Endometrial microvascular endothelial cells (primary cell): ENCODE measurements at regions not wholly inside any gene's neighbourhood (a gene's known extent, or its start where the extent isn't known, plus 50 kb on each side); places are given as distances from the start of the nearest gene placed in this dataset.
"Not testable (repeated sequence)": the region's sequence is repeated elsewhere in the genome, so short reads cannot be mapped to it uniquely, and the experiment has no call there.

ENCODE experiments used
- in situ Hi-C: cut with HindIII; loops from 2 replicates; pipeline ENCODE4 v1.10.0; 2017; ENCODE audit warnings: low sequenced_read_pairs, low pct_unique_long_range_greater_than_20kb; ENCODE audit errors: inconsistent ontology term

DNA sequence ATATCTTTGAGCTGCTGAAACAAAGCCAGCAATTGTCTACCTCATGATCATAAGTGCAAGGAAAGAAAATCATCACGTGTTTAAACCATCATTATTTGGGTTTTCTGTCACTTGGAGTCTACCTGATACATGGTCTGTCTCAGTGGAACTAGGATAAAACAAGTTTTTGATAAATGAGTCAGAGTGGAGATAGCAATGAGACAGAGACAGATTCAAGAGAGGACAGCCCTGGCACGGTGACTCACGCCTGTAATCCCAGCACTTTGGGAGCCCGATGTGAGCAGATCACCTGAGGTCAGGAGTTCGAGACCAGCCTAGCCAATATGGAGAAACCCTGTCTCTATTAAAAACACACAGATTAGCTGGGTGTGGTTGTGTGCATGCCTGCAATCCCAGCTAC lies 93.8 kb downstream of the PMAIP1 start:
- in situ Hi-C loops = loop anchor here (25.0 kb wide), 1 partner anchor 569 kb away; no protein-coding TSS in a partner anchor

- in situ Hi-C loops = loop anchor here (25.0 kb wide), 1 partner anchor 572 kb away; no protein-coding TSS in a partner anchor
Observed at GRCh38 chr18:59990121-59990823, 90.5 kb downstream of the PMAIP1 start.

GRCh38 chr18:59988098-59988706 lies 88.4 kb downstream of the PMAIP1 start:
- in situ Hi-C loops = loop anchor here (25.0 kb wide), 1 partner anchor 574 kb away; no protein-coding TSS in a partner anchor

DNA sequence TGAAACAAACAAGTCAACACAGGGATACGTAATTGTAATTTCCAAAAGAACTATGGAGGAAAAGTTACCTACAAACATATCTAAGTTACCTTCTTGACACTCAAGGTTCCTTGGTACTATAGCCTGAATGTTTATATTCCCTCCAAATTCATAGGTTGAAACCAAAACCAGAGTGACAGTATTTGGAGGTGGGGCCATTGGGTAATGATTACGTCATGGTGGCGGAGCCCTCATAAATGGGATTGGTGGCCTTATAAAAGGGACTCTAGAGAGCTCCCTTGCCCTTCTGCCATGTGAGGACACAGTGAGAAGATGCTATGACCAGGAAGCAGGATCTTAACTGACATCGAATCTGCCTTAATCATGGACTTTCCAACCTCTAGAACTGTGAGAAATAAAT lies 87.3 kb downstream of the PMAIP1 start:
- in situ Hi-C loops = loop anchor here (25.0 kb wide), 1 partner anchor 575 kb away; no protein-coding TSS in a partner anchor

DNA sequence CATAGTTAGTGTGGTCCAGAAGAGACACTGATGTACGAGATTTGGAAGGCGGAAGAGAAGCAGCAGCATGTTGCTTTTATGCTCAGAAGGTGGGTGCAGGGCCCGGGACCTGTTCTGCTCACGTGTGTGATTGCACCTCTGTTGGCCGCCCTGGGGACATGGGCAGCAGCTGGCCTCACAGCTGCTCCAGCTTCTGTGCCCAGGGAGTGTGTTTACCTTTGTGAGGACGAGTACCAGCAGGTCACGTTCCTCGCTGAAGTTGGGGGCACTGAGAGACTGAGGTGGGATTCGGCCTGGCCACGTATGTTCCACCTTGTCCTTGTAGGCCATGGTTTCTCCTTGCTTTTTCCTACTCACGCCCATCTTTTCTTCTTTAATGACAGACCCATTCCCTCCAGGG lies 86.3 kb downstream of the PMAIP1 start:
- in situ Hi-C loops = loop anchor here (25.0 kb wide), 1 partner anchor 576 kb away; no protein-coding TSS in a partner anchor

DNA sequence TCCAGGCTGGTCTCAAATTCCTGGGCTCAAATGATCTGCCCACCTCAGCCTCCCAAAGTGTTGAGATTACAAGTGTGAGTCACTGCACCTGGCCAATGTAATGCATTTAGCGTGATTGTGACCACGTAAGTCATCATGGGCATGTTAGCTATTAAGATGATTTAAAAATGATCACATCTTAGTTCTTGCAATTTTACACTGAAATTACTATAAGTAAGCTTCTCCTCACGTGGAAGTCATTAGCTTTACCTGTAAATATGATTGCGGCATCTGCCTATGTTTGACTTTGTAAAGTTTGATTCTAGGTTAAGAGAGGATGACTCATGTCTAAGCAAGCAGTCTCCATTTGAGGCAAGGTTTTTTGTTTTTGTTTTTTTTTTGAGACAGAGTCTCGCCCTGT lies 85.5 kb downstream of the PMAIP1 start:
- in situ Hi-C loops = loop anchor here (25.0 kb wide), 1 partner anchor 577 kb away; no protein-coding TSS in a partner anchor

DNA sequence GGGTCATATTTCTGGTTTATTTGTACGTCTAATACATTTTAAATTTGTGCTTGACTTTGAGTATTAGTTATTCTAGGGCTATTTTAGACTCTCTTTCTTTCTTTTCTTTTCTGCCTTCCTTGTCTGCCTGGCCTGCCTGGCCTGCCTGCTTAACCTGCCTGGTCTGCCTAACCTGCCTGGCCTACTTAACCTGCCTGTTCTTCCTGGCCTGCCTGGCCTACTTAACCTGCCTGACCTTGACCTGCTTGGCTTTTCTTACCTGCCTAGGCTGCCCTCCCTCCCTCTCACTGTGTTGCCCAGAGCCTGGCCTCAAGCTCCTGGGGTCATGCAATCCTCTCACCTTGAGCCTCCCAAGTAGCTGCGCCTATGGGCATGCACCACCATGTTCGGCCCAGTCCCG lies 83.7 kb downstream of the PMAIP1 start:
- in situ Hi-C loops = loop anchor here (25.0 kb wide), 1 partner anchor 579 kb away; no protein-coding TSS in a partner anchor

- in situ Hi-C loops = loop anchor here (25.0 kb wide), 1 partner anchor 582 kb away; no protein-coding TSS in a partner anchor
Observed at GRCh38 chr18:59980188-59980637, 80.4 kb downstream of the PMAIP1 start.

DNA sequence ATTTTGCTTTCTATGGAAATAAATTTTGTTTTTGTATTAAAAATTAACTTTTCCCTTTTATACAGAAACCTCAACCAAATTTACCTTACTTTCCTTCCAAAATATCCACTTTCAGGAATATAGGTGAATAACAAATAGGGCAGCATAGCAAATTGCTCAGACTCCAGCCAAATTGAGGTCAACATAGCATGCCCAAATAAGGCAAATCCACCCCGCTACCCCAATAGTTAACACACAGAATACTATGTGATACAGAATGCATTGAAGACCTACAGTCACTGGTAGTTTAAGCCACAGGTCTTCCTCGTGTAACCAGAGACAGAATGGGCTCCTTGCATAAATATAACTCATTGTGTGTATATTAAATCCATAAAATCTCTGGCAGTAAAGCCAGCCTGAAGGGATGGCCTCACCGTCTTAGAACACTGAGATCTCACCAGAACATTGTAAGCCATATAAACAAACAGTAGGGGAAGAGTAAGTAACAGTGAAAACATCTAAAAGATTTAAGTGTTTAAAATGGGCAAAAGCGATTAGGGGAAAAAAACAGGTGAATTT lies 72.2 kb downstream of the PMAIP1 start:
- in situ Hi-C loops = no loop called here

GRCh38 chr18:59971144-59971543 lies 71.3 kb downstream of the PMAIP1 start:
- in situ Hi-C loops = not testable (repeated sequence)

- in situ Hi-C loops = not testable (repeated sequence)
Observed at GRCh38 chr18:59969477-59970028, 69.8 kb downstream of the PMAIP1 start.

- in situ Hi-C loops = no loop called here
Observed at GRCh38 chr18:59968583-59968982, 68.8 kb downstream of the PMAIP1 start.

DNA sequence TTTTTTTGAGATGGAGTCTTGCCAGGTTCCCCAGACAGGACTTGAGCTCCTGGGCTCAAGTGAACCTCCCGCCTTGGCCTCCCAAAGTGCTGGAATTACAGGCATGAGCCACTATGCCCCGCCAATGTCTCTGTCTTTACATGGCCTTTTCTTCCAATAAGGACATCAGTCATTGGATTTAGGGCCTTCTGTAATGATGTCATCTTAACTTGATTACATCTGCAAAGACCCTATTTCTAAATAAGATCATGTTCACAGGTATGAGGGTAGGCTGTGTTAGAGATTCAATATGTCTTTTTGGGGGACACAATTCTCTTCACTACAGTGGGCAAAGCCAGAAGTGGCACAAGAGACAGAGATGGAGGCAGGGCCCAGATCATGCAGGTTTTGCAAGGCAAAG lies 68.1 kb downstream of the PMAIP1 start:
- in situ Hi-C loops = no loop called here

DNA sequence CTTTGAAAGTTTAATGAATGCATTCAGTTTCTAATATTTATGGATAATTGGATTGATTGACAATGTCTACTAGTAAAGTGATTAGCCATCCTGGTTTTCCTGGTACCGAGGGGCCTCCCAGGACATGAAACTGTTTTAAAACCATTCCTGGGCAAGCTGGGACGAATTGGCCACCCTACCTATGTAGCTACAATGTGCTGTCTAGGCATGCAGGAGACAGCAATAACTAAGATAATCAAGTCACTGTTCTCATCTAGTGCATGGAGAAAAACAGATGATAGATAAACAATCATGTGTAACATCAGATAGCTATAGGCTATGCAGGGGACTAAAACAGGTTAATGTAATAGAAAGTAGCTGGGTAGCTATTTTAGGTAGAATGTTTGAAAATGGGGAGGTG lies 67.1 kb downstream of the PMAIP1 start:
- in situ Hi-C loops = no loop called here

- in situ Hi-C loops = no loop called here
Observed at GRCh38 chr18:59963229-59963628, 63.4 kb downstream of the PMAIP1 start.

DNA sequence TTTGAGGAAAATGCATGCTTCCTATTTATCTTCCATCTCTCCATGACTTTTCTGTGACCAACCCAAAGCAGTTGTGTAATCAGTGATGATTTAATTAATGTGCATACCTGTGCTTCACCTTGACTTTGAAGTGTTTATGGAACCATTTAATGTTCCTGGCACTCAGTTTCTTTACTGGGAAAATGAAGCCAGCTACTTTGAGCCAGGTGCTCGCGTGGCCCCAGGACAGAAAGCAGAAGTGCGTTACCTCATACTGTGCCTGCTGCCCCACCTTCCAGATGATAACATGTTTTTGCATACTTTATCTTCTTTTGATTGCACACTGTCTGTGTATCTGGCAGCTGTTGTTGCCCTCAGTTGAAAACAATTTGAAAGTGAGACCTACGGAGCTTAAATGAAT lies 61.3 kb downstream of the PMAIP1 start:
- in situ Hi-C loops = no loop called here

- in situ Hi-C loops = no loop called here
Observed at GRCh38 chr18:59960272-59960671, 60.5 kb downstream of the PMAIP1 start.

GRCh38 chr18:59959606-59960005 lies 59.8 kb downstream of the PMAIP1 start:
- in situ Hi-C loops = no loop called here

- in situ Hi-C loops = no loop called here
Observed at GRCh38 chr18:59959073-59959472, 59.3 kb downstream of the PMAIP1 start.
